NCI-H524 treated with DMSO at 0.1 percent for 48 hours (cell line): ENCODE measurements at regions not wholly inside any gene's neighbourhood (a gene's known extent, or its start where the extent isn't known, plus 50 kb on each side); places are given as distances from the start of the nearest gene placed in this dataset.
A peak's percentile ranks its signal among the peaks of the same experiment; 100 is the strongest.
"Not testable (repeated sequence)": the region's sequence is repeated elsewhere in the genome, so short reads cannot be mapped to it uniquely, and the experiment has no call there.

Experiments
- DNase-seq: peaks from one replicate; lab custom pipeline; 2025; lab: John Stamatoyannopoulos, UW

DNA sequence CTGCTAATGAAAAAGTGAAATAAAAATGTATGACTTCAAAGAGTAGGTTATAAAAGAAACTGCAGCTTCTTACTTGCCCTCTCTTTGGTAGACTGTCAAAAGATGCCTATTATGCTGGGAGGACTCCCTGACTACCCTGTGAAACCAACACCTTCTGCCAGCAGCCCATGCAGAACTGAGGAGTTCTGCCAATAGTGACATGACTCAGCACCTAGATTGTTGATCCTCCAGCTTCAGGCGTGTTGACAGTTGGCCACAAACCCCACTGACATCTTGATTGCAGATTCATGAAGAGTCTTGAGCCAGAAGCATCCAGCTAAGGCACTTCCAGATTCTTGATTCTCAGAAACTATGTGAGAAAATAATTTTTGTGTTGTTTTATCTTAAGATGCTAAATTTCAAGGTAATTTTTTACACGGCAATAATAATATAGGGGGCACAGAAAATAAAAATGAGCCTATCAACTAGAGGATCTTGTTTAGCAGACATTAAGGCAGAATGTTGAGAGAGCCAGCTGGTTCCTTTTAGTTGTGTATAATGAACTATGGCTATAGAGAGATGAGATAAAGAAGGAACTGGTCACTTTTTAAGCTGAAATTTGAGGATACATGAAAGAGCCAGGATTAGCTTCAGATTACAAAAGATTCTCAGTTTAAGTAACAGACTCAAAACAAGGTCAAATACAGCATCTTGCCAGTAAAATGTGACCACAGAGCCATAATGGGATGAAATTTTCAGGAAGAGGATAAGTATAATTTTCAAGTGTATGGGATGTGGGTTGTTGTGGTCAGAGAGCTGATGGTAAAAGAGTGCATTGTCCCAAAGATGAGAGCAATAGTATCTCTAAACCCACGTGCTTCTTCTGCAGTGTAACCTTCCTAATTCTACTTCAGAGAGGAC is 588.7 kb upstream of the CBLB start:
- DNase-seq, result peak; percentile 6

DNA sequence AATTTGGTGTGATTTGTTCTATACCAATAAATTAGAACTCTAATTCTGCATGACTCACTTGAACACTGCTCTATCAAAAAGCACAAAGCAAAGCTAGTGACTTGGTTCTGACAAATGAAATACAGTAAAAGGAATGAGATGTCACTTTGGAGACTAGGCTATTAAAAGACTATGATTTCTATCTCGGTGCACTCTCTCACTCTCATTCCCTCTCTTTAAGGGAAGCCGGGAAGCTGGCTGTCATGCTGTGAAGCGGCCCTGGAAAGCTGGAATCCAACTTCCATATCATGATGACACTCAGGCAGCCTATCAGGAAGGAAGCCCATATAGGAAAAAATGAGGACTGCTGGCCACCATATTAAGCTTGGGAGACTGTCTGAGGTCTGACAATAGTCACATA is 590.1 kb upstream of the CBLB start:
- no peak for DNase-seq

DNA sequence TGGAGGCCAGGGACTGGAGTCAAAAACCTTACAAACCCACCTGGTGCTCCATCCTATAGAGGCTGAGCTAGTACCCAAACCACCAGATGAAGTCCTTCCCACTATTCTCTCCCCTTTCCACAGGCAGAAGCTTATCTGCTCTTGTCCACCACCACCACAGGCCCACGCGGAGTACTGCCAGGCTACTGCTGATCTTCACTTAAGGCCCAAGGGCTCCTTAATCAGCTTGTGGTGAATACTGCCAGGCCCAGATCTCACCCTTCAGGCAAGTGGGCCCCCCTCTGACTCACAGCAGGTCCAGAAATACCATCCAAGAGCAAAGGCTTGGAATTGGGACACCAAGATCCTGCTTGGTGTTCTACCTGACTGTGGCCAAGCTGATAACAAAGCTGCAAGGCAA is 598.1 kb upstream of the CBLB start:
- DNase-seq, result no peak

DNA sequence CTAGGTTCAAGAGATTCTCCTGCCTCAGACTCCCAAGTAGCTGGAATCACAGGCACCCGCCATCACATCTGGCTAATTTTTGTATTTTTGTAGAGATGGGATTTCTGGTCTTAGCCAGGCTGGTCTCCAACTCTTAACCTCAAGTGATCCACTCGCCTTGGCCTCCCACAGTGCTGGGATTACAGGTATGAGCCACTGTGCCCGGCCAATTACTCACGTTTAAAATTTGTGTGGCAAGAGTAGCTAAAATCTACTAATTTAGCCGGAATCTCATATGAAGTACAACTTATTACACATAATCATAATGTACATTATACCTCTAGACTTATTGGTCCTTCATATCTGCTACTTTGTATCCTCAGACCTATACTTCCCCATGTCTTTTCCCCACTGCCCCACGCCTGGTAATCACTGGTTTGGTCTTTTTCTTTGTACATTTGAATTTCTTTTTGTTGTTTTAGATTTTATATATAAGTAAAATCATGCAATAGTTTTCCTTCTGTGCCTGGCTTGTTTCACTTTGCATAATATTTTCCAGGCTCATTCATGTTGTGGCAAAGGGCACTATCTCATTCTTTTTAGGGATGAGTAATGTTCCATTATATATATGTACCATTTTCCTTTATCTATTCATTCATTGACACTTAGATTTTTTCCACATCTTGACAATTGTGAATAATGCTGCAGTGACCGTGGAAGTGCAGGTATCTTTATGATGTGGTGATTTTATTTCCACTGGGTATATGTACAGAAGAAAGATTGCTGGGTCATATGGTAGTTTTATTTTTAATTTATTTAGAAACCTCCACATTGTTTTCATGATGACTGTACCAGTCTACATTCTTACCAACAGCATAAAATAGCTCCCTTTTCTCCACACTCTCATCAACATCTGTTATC is 605.0 kb upstream of the CBLB start:
- no peak for DNase-seq

DNA sequence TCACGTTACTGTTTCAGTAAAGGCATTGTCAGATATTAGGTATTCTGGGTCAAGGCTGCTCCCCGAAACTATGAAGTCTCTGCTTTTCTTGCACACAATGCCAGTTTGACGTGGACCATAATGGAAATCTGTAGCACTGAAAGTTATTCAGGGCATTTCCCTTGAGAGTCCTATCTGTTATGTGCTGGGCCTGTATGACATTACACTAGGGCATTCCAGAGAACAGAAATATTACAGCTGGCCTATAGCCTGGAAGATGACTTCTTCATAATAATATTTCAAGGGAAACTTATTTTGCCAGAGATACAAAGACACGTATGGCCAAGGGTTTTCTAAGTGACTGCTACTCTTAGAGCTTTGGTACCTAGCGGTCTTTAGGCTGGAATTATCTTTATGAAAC is 613.6 kb upstream of the CBLB start:
- DNase-seq, result no peak

DNA sequence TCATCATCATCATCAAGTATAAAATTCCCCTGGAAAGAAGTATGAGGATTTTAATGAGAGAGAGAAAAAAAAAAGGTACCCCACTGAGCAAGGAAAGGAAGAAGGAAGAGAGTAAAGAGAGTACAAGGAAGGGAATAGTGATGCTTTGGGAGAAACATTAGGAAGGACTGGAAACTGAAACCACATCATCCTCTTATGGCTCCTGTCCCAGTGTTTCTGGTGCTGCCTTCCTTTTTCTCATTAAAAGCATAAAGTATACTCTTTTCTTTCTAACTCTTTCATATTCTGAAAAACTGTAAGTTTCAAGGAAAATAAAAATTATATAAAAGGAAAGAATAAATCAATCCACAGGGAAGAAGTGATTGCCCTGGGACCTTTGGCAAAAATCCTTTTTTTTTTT is 616.4 kb upstream of the CBLB start:
- DNase-seq, result no peak

- DNase-seq, result no peak
These were observed 617.0 kb upstream of the CBLB start for GRCh38 chr3:106485802-106486201.

- not testable (repeated sequence) for DNase-seq
These were observed 618.3 kb upstream of the CBLB start for GRCh38 chr3:106486945-106487639.

DNA sequence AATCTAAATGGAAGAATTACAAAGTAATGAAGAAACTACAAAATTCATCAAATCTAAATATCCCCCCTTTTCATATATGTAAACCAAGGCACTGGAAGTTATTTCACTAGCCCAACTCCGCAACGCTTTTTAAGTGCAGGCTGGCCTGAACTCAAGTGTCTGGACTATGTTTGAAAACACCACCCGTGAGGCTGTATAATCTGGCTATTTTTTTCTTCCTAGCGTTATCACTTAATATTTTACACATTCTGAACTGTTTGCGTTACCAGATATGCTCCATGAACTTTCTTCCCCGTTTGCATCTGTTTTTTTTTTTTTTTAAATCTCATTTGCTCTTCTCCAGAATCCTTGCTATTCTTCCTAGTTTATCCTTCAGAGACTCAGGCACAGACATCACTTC is 619.5 kb upstream of the CBLB start:
- no peak for DNase-seq

DNA sequence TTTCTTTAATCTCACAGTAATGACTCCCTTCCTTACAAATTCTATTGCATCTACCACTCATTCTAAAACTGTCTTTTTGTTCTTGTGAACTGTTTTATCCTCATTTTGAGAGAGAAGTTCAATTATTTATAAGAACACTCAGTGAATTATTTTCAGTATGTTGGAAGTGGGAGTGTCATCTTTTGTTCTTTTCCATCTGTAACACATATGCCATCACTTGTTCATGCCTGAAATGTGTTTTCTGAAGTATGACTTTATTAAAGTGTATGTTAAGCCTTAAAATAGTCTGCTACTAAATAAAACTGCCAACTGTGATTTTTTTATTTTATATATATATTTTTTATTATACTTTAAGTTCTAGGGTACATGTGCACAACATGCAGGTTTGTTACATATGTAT is 623.0 kb upstream of the CBLB start:
- DNase-seq, result no peak

GRCh38 chr3:106508331-106508893 is 639.6 kb upstream of the CBLB start:
- DNase-seq, result no peak

DNA sequence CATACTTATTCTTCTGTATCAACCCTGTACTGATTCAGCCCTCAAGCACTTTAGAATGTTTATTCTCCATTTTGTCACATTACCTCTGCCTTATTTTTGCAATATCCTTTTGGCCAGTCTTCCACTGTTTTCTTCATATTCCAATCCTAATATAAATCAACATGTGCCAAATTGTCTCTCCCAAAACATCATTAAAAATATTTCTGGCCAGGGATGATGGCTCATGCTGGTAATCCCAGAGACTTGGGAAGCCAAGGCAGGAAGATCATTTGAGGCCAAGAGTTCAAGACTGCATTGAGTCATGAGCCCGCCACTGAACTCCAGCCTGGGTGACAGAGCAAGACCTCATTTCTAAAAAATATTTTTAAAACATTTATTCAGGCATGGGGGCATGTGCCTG is 641.4 kb upstream of the CBLB start:
- no peak for DNase-seq

GRCh38 chr3:106512846-106513245 is 644.0 kb upstream of the CBLB start:
- DNase-seq, result no peak

DNA sequence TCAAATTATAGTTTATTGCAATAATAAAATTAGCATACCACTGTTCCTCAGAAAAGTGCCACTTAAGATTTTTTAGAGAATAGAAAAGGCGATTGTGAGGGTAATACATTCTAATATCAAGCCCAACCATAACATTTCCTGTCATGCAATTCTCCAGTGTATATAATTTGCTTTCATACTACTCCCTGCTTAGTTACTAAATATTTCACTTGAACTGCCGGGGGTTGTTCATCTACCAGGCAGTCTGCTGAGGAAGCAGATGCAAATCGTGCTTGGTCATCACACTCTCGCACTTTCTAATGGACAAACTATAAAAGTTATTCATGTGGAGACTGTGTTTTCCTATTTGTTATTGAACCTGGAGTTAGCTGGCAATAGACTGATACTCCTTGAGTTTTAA is 645.6 kb upstream of the CBLB start:
- no peak for DNase-seq

GRCh38 chr3:106518516-106518915 is 649.7 kb upstream of the CBLB start:
- DNase-seq, result no peak

GRCh38 chr3:106522397-106522796 is 653.6 kb upstream of the CBLB start:
- DNase-seq, result no peak

GRCh38 chr3:106528932-106529331 is 660.1 kb upstream of the CBLB start:
- DNase-seq, result no peak

DNA sequence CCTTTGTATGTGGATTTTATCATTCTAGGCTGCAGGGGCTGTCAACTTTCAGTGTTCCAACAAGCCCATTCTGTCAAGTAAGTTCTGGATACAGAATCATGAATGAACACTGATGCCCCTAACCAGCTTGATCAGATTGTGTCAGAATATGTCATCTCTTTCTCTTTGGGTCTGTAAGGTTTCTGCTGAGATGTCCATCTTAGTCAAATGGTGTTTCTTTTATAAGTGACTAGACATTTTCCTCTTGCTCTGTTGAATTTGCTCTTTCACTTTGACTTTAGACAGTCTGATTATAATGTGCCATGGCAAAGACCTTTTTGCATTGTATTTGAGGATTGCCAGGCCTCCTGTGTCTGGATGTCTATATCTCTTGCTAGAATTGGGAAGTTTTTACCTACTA is 660.9 kb upstream of the CBLB start:
- no peak for DNase-seq

- no peak for DNase-seq
These were observed 661.6 kb upstream of the CBLB start for GRCh38 chr3:106530367-106530766.

- DNase-seq, result not testable (repeated sequence)
These were observed 663.0 kb upstream of the CBLB start for GRCh38 chr3:106531771-106532329.

GRCh38 chr3:106533093-106533787 is 664.4 kb upstream of the CBLB start:
- no peak for DNase-seq
